CD14-positive monocyte (primary cell): ENCODE measurements at regions not wholly inside any gene's neighbourhood (a gene's known extent, or its start where the extent isn't known, plus 50 kb on each side); places are given as distances from the start of the nearest gene placed in this dataset.

Source experiments
- DNase-seq, 3 donors: peaks; one replicate each; pipeline ENCODE4 v3.0.0-alpha.2; 2011 to 2022
- H2AFZ ChIP-seq: 2 replicates; pipeline ENCODE4 v1.6.0; 2012; ENCODE audit warnings: mild to moderate bottlenecking, low read depth, low read length, inconsistent platforms; ENCODE audit not compliant: insufficient read depth, poor library complexity, severe bottlenecking
- H3K27ac ChIP-seq, 2 donors: 1 replicate in 1 of 2; 2 replicates in 1 of 2; pipeline ENCODE4 v1.5.1; 2012 to 2013; ENCODE audit warnings: low read length in 2 of 2, control low read depth in 1 of 2, inconsistent platforms in 1 of 2, low read depth in 1 of 2, mild to moderate bottlenecking in 1 of 2
- H3K27me3 ChIP-seq, 2 donors: one replicate each; pipeline versions ENCODE4 v1.6.0 to v1.6.1; 2011 to 2013; ENCODE audit warnings: low read length in 2 of 2; ENCODE audit not compliant: control insufficient read depth in 2 of 2, insufficient read depth in 2 of 2
- H3K36me3 ChIP-seq, 2 donors: replicated peaks in 1 of 2; 1 replicate in 1 of 2; 2 replicates in 1 of 2; pipeline versions ENCODE4 v1.5.1 to v1.6.1; 2012 to 2013; ENCODE audit warnings: low read length in 2 of 2, control low read depth in 1 of 2, inconsistent platforms in 1 of 2, mild to moderate bottlenecking in 1 of 2; ENCODE audit not compliant: insufficient read depth in 2 of 2, control insufficient read depth in 1 of 2
- H3K4me1 ChIP-seq, 2 donors: 1 replicate in 1 of 2; 2 replicates in 1 of 2; pipeline versions ENCODE4 v1.5.1 to v1.6.1; 2012 to 2013; ENCODE audit warnings: low read length in 2 of 2, control low read depth in 1 of 2, inconsistent platforms in 1 of 2, mild to moderate bottlenecking in 1 of 2, moderate library complexity in 1 of 2; ENCODE audit not compliant: insufficient read depth in 2 of 2, control insufficient read depth in 1 of 2
- H3K4me2 ChIP-seq: replicated peaks from 2 replicates; pipeline ENCODE3; 2012; ENCODE audit warnings: low read length, moderate library complexity, mild to moderate bottlenecking; ENCODE audit not compliant: poor library complexity, severe bottlenecking; ENCODE audit errors: extremely low read depth
- H3K4me3 ChIP-seq, 3 experiments: fragments of 200-600 bp in 1 of 3; sonication (generic) in 1 of 3; replicated peaks in 1 of 3; 1 replicate in 2 of 3; 2 replicates in 1 of 3; pipeline ENCODE4 v1.5.1; 2011 to 2013; ENCODE audit warnings: low read length in 3 of 3, mild to moderate bottlenecking in 3 of 3, control low read depth in 2 of 3, low read depth in 2 of 3, inconsistent platforms in 1 of 3, moderate library complexity in 1 of 3
- H3K79me2 ChIP-seq: 2 replicates; pipeline ENCODE4 v1.6.0; 2012; ENCODE audit warnings: mild to moderate bottlenecking, control low read depth, inconsistent platforms, low read length, moderate library complexity; ENCODE audit not compliant: insufficient read depth
- H3K9ac ChIP-seq: 2 replicates; pipeline ENCODE4 v1.6.0; 2017; ENCODE audit warnings: low read length, mild to moderate bottlenecking; ENCODE audit not compliant: insufficient read depth, poor library complexity, severe bottlenecking
- H3K9me3 ChIP-seq, 2 donors: replicated peaks in 1 of 2; 1 replicate in 1 of 2; 2 replicates in 1 of 2; pipeline versions ENCODE4 v1.5.1 to v1.6.1; 2012 to 2013; ENCODE audit warnings: low read length in 2 of 2, control low read depth in 1 of 2; ENCODE audit not compliant: control insufficient read depth in 1 of 2, insufficient read depth in 1 of 2
- H4K20me1 ChIP-seq: 2 replicates; pipeline ENCODE4 v1.6.0; 2012; ENCODE audit warnings: mild to moderate bottlenecking, low read length, control low read depth, moderate library complexity; ENCODE audit not compliant: insufficient read depth
- H3K27ac Mint-ChIP-seq, 7 donors: one replicate each; pipeline ENCODE4 v1.8.0; 2020; ENCODE audit warnings: mild to moderate bottlenecking in 7 of 7, mixed read lengths in 7 of 7, moderate library complexity in 6 of 7, inconsistent platforms in 2 of 7
- H3K27me3 Mint-ChIP-seq, 3 donors: one replicate each; pipeline ENCODE4 v1.8.0; 2021 to 2022; ENCODE audit warnings: low read depth in 3 of 3, mild to moderate bottlenecking in 3 of 3, mixed read lengths in 3 of 3, moderate library complexity in 3 of 3, inconsistent platforms in 1 of 3
- H3K36me3 Mint-ChIP-seq, 2 donors: one replicate each; pipeline ENCODE4 v1.8.0; 2020; ENCODE audit warnings: mixed read lengths in 2 of 2, inconsistent platforms in 1 of 2, mild to moderate bottlenecking in 1 of 2
- H3K4me1 Mint-ChIP-seq: one replicate; pipeline ENCODE4 v1.8.0; 2020; ENCODE audit warnings: mild to moderate bottlenecking, mixed read lengths
- H3K4me3 Mint-ChIP-seq, 2 donors: one replicate each; pipeline ENCODE4 v1.8.0; 2020; ENCODE audit warnings: mild to moderate bottlenecking in 2 of 2, mixed read lengths in 2 of 2, moderate library complexity in 1 of 2
- H3K9me3 Mint-ChIP-seq, 7 donors: one replicate each; pipeline ENCODE4 v1.8.0; 2020 to 2022; ENCODE audit warnings: mixed read lengths in 7 of 7, mild to moderate bottlenecking in 6 of 7, moderate library complexity in 6 of 7, inconsistent platforms in 2 of 7
- CTCF ChIP-seq: fragments of 200-600 bp; IDR thresholded peaks from one replicate; pipeline ENCODE4 v1.8.0; 2022; ENCODE audit warnings: antibody characterized with exemption, mild to moderate bottlenecking
- WGBS: methylation state at CpG from one replicate; pipeline ENCODE4 v1.1.5; 2013; ENCODE audit warnings: missing lambda C conversion rate; ENCODE audit not compliant: insufficient coverage; 5-methylcytosine and 5-hydroxymethylcytosine counted together
- intact Hi-C, 2 donors: fragments of 100-400 bp; cut with micrococcal nuclease; formaldehyde crosslinking; loops; one replicate each; pipeline versions ENCODE4 v1.15.0 to v1.15.1; 2023

- Mint-ChIP-seq H3K27me3 (peaks cover 0 to 3% (median 0%) of the 10 kb centered on the region in 3 donors), H3K4me3 (no peak overlapping the region), H3K4me1 (no peaks in the 10 kb centered on the region), H3K27ac (no peak overlapping the region), H3K36me3 (no peaks in the 10 kb centered on the region), H3K9me3 (peaks cover 0 to 9% (median 2%) of the 10 kb centered on the region in 7 donors)
- H3K4me1 ChIP-seq: no peaks in the 10 kb centered on the region
- no peaks in the 10 kb centered on the region for H3K9me3 ChIP-seq
- no peaks in the 10 kb centered on the region for H3K27me3 ChIP-seq
- no peak for DNase-seq
- H2AFZ ChIP-seq: no peak overlapping the region
- no CpG with 5 or more reads among the region's 5 CpGs for WGBS
- TF ChIP-seq CTCF: no peak
- no peak overlapping the region for H3K4me3 ChIP-seq
- no peak overlapping the region for H3K4me2 ChIP-seq
- no peak overlapping the region for H3K9ac ChIP-seq
- H3K79me2 ChIP-seq: no peaks in the 10 kb centered on the region
- H3K36me3 ChIP-seq: no peaks in the 10 kb centered on the region
- no peaks in the 10 kb centered on the region for H4K20me1 ChIP-seq
- intact Hi-C loops: no loop called here
- H3K27ac ChIP-seq: no peak overlapping the region
Observed at GRCh38 chr3:66615643-66616301, 115.0 kb upstream of the LRIG1 start.

GRCh38 chr3:66617351-66617750 lies 116.5 kb upstream of the LRIG1 start:
- H3K27ac ChIP-seq: no peak overlapping the region
- Mint-ChIP-seq H3K27me3 (peaks cover 0 to 5% (median 0%) of the 10 kb centered on the region in 3 donors), H3K9me3 (peaks cover 0 to 15% (median 2%) of the 10 kb centered on the region in 7 donors), H3K27ac (no peak overlapping the region), H3K36me3 (no peaks in the 10 kb centered on the region), H3K4me1 (no peaks in the 10 kb centered on the region), H3K4me3 (no peak overlapping the region)
- H3K36me3 ChIP-seq: no peaks in the 10 kb centered on the region
- H3K4me1 ChIP-seq: no peaks in the 10 kb centered on the region
- WGBS: 66% methylated on average over 2 of the region's 2 CpGs
- H3K4me3 ChIP-seq: no peak overlapping the region
- no peak for TF ChIP-seq CTCF
- no peak for DNase-seq
- H3K4me2 ChIP-seq: no peak overlapping the region
- no peaks in the 10 kb centered on the region for H3K27me3 ChIP-seq
- H3K9ac ChIP-seq: no peak overlapping the region
- no peaks in the 10 kb centered on the region for H3K79me2 ChIP-seq
- no peaks in the 10 kb centered on the region for H3K9me3 ChIP-seq
- H2AFZ ChIP-seq: no peak overlapping the region
- intact Hi-C loops: no loop called here
- H4K20me1 ChIP-seq: no peaks in the 10 kb centered on the region
